ENCODE measurements at regions not wholly inside any gene's neighbourhood (a gene's known extent, or its start where the extent isn't known, plus 50 kb on each side); places are given as distances from the start of the nearest gene placed in this dataset.

DNA sequence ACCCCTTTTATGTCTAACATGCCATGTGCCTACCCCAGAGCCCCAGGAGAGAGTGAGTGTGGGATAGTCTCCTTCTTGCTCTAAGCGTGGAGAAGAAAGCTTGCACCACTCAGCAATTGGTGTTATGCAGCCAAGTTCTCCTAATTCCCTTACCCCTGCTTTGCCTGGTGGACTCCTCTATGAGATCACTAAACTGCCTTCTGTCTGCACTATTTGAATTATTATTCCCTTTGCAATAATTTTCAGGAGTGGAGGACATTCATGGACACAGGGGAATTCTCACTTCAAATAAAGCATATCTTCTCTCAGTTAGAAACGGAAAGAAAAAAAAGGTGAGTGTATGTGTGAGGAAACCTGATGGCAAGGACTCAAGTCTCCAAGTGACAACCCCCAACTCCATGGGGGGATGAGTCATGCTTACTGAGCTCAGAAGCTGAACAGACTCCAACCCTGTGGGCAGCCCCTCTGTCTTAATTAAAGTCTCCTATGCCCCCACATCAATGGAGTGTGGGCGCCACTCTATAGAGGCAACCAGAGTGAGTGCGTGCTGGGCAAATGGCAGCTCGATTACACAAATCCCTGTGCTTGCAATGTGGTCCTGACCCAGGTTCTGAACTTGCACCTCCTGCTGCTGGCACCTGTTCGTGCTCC lies 381.9 kb downstream of the RAB28 start:
- Mint-ChIP-seq H3K4me3 (no peak overlapping the region), H3K9me3 (no peaks in the 10 kb centered on the region), H3K27ac (no peak overlapping the region), H3K4me1 (ENCODE audit: low read depth) (no peaks in the 10 kb centered on the region), H3K27me3 (no peaks in the 10 kb centered on the region), H3K36me3 (ENCODE audit: low read depth) (no peaks in the 10 kb centered on the region)
- DNase-seq: no peak

DNA sequence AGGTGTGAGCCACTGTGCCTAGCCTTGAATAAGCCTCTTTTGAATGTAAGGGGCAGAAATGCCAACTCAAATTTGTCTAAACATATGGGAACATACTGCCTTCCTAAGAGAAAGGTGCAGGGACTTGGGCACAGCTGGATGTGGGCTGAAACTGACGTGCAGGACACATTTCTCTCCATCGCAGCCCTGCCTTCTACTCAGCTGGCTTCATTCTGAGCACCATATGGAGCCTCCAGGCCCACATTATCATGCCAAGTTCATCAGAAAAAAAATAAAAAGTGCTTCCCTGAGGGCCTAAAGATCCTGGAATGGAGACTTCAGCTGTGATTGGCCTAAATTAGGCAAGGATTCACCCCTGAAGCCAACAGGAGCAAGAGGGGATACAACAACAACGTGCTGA lies 386.2 kb downstream of the RAB28 start:
- H3K36me3 Mint-ChIP-seq (ENCODE audit: low read depth): no peaks in the 10 kb centered on the region
- no peak overlapping the region for H3K4me3 Mint-ChIP-seq
- H3K4me1 Mint-ChIP-seq (ENCODE audit: low read depth): no peaks in the 10 kb centered on the region
- H3K27ac Mint-ChIP-seq: no peak overlapping the region
- no peak for DNase-seq
- no peaks in the 10 kb centered on the region for H3K9me3 Mint-ChIP-seq
- H3K27me3 Mint-ChIP-seq: no peaks in the 10 kb centered on the region

DNA sequence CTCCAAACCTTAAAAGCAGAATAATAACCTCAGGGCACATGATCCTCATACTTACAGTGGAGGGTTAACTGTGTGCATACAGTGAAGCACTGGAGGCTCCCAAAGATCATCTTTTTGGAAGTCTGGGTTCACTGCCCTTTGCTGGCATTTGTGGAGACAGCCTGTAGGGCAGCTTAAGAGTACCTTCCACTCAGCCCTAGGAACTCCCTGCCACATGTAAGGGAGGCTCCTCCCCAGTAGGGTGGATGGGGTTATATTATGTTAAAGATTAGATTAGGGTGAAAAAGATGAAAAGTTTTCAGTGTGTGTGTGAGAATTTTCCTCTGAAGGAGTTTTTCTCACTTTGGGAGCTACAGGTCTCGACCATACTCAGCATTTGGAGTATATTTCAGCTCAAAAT lies 388.4 kb downstream of the RAB28 start:
- H3K27ac Mint-ChIP-seq: no peak overlapping the region
- no peaks in the 10 kb centered on the region for H3K9me3 Mint-ChIP-seq
- DNase-seq: no peak
- H3K36me3 Mint-ChIP-seq (ENCODE audit: low read depth): no peaks in the 10 kb centered on the region
- no peaks in the 10 kb centered on the region for H3K27me3 Mint-ChIP-seq
- no peak overlapping the region for H3K4me3 Mint-ChIP-seq
- no peaks in the 10 kb centered on the region for H3K4me1 Mint-ChIP-seq (ENCODE audit: low read depth)

DNA sequence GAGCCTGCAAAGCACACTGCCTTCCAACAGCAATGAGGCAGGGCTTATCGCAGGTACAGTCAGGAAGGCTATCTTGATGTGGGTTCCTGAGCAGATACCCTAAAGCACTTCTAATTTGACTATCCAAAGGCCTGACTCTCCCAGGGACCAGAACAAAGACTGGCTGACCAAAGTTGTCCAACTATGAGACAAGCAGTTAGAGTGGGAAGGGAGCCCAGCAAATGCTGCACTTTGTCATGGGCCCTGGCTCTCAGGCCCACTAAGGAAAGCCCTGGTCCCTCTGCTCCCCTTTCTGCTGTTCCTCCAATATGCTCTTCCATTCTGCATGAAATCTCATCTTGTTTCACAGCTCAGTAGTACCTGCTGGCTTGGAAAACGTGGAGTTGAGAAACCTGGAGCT lies 391.0 kb downstream of the RAB28 start:
- H3K27ac Mint-ChIP-seq: no peak overlapping the region
- DNase-seq: no peak
- H3K4me1 Mint-ChIP-seq (ENCODE audit: low read depth): no peaks in the 10 kb centered on the region
- H3K4me3 Mint-ChIP-seq: no peak overlapping the region
- no peaks in the 10 kb centered on the region for H3K9me3 Mint-ChIP-seq
- no peaks in the 10 kb centered on the region for H3K36me3 Mint-ChIP-seq (ENCODE audit: low read depth)
- H3K27me3 Mint-ChIP-seq: no peaks in the 10 kb centered on the region

DNA sequence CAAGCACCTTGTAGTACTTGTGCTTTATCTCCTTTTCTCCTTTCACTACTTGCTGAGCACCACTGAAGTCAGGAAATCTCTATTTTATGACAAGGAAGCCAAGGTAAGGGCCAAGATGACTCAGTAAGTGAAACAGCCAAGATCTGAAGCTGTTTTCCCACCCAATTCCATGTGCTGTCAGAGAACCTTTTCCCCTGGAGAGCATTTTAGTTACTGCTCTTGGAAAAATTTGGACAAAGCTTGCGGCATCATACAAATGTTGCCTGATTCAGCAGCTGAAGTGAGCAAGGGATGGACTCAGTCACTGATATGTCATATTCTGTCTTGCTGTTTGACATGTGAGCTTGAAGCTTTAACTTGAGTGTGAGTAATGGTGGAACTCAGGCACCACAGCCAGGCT lies 391.4 kb downstream of the RAB28 start:
- Mint-ChIP-seq H3K36me3 (ENCODE audit: low read depth) (no peaks in the 10 kb centered on the region), H3K4me3 (no peak overlapping the region), H3K9me3 (no peaks in the 10 kb centered on the region), H3K27ac (no peak overlapping the region), H3K27me3 (no peaks in the 10 kb centered on the region), H3K4me1 (ENCODE audit: low read depth) (no peaks in the 10 kb centered on the region)
- no peak for DNase-seq

DNA sequence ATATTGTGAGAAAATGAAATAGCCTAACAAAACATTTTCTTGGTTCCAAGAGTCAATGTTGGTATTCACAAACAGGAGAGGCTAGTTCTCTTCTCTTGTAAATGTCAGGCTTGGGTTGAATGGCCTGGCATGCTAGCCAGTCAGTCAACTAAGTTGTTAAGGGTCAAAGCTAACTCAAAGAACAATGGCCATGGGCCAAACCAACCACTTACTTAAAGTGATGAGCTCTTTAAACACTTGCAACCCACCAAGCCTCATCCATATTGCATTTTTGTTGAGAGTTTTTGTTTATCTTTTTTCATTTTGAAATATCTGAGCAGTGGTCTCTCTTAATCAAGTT lies 394.5 kb downstream of the RAB28 start:
- Mint-ChIP-seq H3K4me3 (no peak overlapping the region), H3K27ac (no peak overlapping the region), H3K4me1 (ENCODE audit: low read depth) (no peaks in the 10 kb centered on the region), H3K36me3 (ENCODE audit: low read depth) (no peaks in the 10 kb centered on the region), H3K9me3 (peaks cover under 1% of the 10 kb centered on the region), H3K27me3 (no peaks in the 10 kb centered on the region)
- no peak for DNase-seq

DNA sequence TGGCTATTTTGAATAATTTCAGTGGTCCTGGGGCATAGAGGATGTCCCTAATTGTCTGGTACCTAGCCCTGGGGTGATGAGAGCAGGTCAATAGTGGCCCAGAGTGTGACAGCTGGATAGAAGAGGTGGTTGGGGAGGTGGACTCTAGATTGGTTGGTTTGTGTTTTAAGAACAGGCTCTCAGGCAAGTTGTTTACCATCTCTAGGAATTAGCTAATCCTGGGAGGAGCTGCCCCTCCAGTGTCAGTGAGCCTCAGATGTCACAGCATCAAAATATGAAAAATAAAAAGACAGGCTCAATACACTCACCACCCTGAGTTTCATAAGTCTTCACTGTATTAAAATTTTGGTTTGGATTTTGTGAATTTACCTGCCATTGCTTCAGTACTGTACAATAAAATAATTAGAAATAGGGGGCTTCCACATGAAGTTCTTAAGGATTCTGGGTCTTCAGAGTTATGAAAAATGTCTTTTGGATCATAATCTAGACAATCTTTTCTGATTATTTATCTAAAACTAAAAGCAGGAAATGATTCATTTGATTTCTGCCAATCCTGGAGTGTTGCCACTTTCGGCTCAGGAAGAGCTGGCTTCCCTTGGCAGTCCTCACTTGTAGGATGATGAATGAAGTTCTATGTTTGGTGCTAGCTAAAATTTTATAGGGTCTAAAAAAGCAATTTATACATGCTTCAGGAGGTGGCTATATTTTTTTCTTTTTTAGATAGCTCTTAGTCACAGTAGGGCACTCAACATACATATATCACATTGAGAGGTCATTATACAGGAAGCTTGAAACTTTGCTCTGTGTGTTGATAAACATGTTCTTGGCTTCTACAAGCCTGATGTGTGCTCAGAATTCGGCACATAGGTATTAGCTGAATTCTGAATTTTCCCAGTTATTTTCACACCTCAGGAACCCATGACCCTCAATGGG lies 395.1 kb downstream of the RAB28 start:
- no peaks in the 10 kb centered on the region for H3K27me3 Mint-ChIP-seq
- no peak overlapping the region for H3K27ac Mint-ChIP-seq
- no peaks in the 10 kb centered on the region for H3K36me3 Mint-ChIP-seq (ENCODE audit: low read depth)
- H3K9me3 Mint-ChIP-seq: peaks cover 7% of the 10 kb centered on the region
- DNase-seq: no peak
- no peak overlapping the region for H3K4me3 Mint-ChIP-seq
- no peaks in the 10 kb centered on the region for H3K4me1 Mint-ChIP-seq (ENCODE audit: low read depth)

DNA sequence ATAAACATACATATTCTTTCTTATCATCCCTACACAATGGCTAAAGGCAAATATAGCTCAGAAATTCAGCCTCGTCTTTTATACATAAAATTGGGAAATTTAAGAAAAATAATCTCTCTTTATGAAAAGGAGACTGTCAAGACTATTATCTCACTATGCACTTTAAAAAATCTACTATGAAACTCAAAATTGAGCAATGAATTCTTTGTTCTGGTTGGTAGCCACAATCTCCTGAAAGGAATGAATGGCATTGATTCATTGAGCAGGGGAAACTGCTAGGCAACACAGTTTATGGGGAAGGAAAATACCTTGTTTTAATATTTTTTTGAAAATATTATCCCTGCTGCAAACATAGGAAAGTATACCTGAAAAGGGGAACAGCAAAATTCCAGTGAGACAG lies 397.1 kb downstream of the RAB28 start:
- Mint-ChIP-seq H3K9me3 (peaks cover 21% of the 10 kb centered on the region), H3K27ac (no peak overlapping the region), H3K4me1 (ENCODE audit: low read depth) (no peaks in the 10 kb centered on the region), H3K27me3 (no peaks in the 10 kb centered on the region), H3K36me3 (ENCODE audit: low read depth) (no peaks in the 10 kb centered on the region), H3K4me3 (no peak overlapping the region)
- no peak for DNase-seq

DNA sequence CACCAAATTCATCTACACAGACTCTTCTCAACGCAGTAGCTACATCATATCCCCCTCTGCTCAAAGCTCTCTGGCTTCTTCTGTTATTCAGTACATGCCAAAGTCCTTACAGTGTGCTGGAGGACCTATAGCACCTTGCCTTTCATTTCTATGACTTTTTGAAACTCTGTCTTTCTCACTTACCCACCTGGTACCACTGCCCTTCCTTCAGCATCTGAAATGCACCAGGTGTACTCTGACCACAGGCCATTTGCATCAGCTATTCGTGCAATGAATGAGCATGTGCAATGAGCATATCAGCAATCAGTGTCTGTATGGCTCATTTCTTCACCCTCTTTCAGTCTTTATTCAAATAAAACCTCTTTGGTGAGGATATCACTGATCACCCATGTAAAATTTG lies 399.9 kb downstream of the RAB28 start:
- H3K4me3 Mint-ChIP-seq: no peak overlapping the region
- H3K27ac Mint-ChIP-seq: no peak overlapping the region
- no peaks in the 10 kb centered on the region for H3K4me1 Mint-ChIP-seq (ENCODE audit: low read depth)

DNA sequence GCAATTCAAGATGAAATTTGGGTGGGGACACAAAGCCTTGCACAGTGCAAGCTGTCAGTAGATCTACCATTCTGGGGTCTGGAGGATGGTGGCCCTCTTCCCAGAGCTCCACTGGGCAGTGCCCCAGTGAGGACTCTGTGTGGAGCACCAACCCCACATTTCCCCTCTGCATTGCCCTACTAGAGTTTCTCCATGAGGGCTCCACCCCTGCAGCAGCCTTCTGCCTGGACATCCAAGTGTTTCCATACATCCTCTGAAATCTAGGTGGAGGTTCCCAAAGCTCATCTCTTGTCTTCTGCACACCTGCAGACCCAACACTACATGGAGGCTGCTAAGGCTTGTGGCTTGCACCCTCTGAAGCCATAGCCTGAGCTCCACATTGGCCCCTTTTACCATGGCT lies 402.3 kb downstream of the RAB28 start:
- Mint-ChIP-seq H3K4me3 (no peak overlapping the region), H3K9me3 (peaks cover 40% of the 10 kb centered on the region), H3K4me1 (ENCODE audit: low read depth) (no peaks in the 10 kb centered on the region), H3K36me3 (ENCODE audit: low read depth) (no peaks in the 10 kb centered on the region), H3K27ac (no peak overlapping the region), H3K27me3 (no peaks in the 10 kb centered on the region)
- DNase-seq: no peak

More for the DNA sequence above, 399.9 kb downstream of the RAB28 start:
- Mint-ChIP-seq H3K9me3 (peaks cover 40% of the 10 kb centered on the region), H3K27me3 (no peaks in the 10 kb centered on the region), H3K36me3 (ENCODE audit: low read depth) (no peaks in the 10 kb centered on the region)
- no peak for DNase-seq

DNA sequence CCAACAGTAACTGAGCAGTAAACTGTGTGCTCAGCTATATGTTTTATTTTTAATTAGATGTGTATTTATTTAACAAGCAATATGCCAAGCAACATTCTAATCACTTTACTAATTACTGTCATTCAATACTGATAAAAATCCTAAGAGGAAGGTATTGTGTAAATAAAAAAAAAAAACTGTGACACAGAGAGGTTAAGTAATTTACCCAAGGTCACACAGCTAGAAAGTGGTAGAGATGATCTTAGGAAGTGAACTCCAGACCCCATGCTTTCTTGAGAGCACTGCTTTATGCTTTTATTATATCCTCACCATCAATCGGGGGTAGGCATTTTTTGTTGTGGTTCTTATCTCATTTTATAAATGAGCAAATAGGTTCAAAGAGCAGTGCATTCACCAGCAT lies 417.1 kb downstream of the RAB28 start:
- Mint-ChIP-seq H3K9me3 (peaks cover 14% of the 10 kb centered on the region), H3K4me1 (ENCODE audit: low read depth) (no peaks in the 10 kb centered on the region)

DNA sequence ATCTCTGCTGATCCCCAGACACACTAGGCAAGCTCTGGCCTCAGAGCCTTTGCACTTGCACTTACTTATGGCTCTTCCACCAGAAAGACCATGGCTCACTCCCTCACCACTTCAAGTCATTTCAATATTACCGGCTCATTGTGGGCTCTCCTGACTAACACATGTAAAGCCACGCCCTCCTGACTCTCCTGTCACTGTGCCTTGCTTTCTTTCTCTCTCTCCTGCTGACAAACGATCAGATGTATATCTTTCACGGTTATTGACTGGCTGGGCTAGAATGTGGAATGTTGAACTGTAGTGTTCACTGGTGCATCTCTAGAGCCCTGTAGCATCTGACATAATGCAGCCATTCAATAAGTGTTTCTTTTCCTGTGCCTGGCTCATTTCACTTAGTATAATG lies 425.1 kb downstream of the RAB28 start:
- Mint-ChIP-seq H3K27ac (no peak overlapping the region), H3K36me3 (ENCODE audit: low read depth) (no peaks in the 10 kb centered on the region), H3K9me3 (peaks cover 7% of the 10 kb centered on the region), H3K4me3 (no peak overlapping the region), H3K27me3 (no peaks in the 10 kb centered on the region), H3K4me1 (ENCODE audit: low read depth) (no peaks in the 10 kb centered on the region)
- DNase-seq: no peak

More for the DNA sequence above, 417.1 kb downstream of the RAB28 start:
- peaks cover 2% of the 10 kb centered on the region for H3K27me3 Mint-ChIP-seq
- no peak overlapping the region for H3K27ac Mint-ChIP-seq
- H3K36me3 Mint-ChIP-seq (ENCODE audit: low read depth): no peaks in the 10 kb centered on the region
- H3K4me3 Mint-ChIP-seq: no peak overlapping the region
- no peak for DNase-seq

DNA sequence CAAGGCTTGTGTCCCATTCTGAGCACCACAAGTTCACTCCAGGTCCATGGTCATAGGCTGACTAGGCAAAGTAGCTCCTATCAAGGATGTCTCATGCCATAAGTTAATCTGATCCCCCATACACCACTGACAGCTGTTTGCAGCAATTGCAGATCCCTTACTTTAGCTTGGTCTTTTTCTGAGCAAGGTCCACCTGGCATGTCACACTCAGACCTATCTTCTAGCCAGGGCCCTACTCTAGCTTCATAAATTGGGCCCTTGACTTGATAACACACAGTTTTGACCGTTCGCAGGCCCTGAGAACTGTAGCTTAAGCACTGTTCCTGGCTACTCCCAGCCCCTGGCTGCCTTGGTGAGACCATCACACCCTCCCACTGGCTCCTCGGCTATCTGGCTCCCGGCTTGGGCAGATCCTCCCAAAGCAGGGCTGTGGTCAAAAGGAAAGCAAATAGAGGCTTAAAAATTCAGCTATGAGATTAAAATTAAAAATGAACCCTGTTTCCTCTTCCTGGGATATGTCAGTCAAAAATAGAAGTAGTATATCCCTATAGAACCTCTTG lies 427.4 kb downstream of the RAB28 start:
- no peaks in the 10 kb centered on the region for H3K36me3 Mint-ChIP-seq (ENCODE audit: low read depth)
- H3K27ac Mint-ChIP-seq: no peak overlapping the region
- H3K27me3 Mint-ChIP-seq: no peaks in the 10 kb centered on the region
- no peaks in the 10 kb centered on the region for H3K4me1 Mint-ChIP-seq (ENCODE audit: low read depth)
- peaks cover 9% of the 10 kb centered on the region for H3K9me3 Mint-ChIP-seq
- DNase-seq: no peak
- no peak overlapping the region for H3K4me3 Mint-ChIP-seq

DNA sequence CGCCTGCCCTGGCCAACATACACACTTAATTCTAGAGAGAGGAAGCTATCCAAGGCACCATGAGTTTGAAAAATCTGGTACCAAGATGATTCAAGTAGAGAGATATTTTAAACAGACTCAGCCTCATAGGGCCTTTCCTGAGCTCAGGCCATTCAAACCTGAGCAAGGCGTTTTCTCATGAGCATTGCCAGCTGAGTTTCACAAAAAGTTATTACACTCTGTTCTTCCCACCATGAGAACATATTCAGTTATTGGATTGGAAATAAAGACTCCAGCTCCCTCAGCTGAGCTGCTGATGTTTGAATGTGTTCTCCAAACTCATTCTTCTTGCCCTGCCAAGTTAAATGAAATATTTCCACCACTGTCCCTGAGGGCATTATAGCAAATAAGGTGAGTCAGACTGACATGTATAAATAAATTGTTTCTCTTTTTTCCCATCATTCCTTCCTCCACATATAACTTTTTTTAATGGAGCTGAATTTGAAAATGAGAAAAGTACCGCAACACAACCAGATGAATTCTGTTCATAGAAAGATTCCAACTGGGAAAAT lies 429.6 kb downstream of the RAB28 start:
- no peaks in the 10 kb centered on the region for H3K4me1 Mint-ChIP-seq (ENCODE audit: low read depth)
- H3K36me3 Mint-ChIP-seq (ENCODE audit: low read depth): no peaks in the 10 kb centered on the region
- H3K9me3 Mint-ChIP-seq: peaks cover 4% of the 10 kb centered on the region
- no peak overlapping the region for H3K27ac Mint-ChIP-seq
- DNase-seq: no peak
- no peaks in the 10 kb centered on the region for H3K27me3 Mint-ChIP-seq
- H3K4me3 Mint-ChIP-seq: no peak overlapping the region

DNA sequence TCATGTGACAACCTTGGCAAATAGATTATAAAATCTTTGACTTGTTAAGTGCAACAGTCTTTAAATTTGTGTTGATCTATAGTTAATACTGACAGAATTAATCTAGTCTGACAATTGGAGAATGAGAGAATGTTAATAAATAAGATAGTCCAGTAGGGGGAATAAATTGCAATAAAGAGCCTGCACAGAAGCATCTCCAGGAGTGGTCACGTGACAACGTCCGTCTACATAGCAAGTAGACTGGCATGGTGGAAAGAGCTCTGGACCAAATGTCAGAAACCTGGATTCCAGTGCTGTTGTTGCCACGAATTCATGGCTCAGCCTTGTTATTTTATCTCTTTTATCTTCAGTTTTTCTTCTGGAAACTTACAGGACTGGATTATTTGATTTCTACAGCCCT lies 436.5 kb downstream of the RAB28 start:
- Mint-ChIP-seq H3K36me3 (ENCODE audit: low read depth) (no peaks in the 10 kb centered on the region), H3K4me1 (ENCODE audit: low read depth) (no peaks in the 10 kb centered on the region), H3K27ac (no peak overlapping the region)

More for the DNA sequence above, 436.5 kb downstream of the RAB28 start:
- Mint-ChIP-seq H3K9me3 (peaks cover 13% of the 10 kb centered on the region), H3K27me3 (no peaks in the 10 kb centered on the region), H3K4me3 (no peak overlapping the region)
- DNase-seq: no peak
